Thyroid gland (tissue), 4 donors: ENCODE measurements at regions not wholly inside any gene's neighbourhood (a gene's known extent, or its start where the extent isn't known, plus 50 kb on each side); places are given as distances from the start of the nearest gene placed in this dataset.

Experiments
- CTCF ChIP-seq, 6 experiments: fragments of 200-600 bp in 3 of 6; fragments of 450-650 bp in 3 of 6; sonication (generic) in 3 of 6; IDR thresholded peaks; one replicate each; pipeline ENCODE4 v1.5.1; 2016 to 2019; ENCODE audit warnings: antibody characterized with exemption in 6 of 6, mild to moderate bottlenecking in 2 of 6, inconsistent platforms in 1 of 6, moderate library complexity in 1 of 6
- POLR2A ChIP-seq, 2 donors: fragments of 450-650 bp; IDR thresholded peaks; one replicate each; pipeline ENCODE4 v1.6.1; 2017; ENCODE audit warnings: antibody characterized with exemption in 2 of 2, mild to moderate bottlenecking in 2 of 2, moderate library complexity in 1 of 2

DNA sequence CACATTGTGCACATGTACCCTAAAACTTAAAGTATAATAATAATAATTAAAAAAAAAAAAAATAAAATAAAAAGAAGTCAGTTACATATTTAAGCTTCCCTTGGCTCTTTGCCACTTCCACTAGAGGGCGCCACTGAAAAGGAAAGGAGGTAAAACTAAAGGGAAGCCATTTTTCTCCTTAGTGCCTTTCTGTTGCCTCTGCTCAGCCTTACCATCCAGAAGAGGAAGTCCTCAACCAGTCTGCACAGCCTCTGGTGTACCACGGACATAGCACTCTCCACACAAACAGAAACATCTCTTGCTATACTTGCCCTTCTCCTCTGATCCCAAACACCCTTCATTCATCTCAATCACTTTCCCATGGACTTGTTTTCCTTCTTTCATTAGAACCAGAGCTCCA, 169.0 kb upstream of the EEA1 start:
- TF ChIP-seq CTCF (IDR thresholded peaks at IDR 0.05) (peak in 4 of 6 experiments; percentile 13 to 54 (median 35)), POLR2A (IDR thresholded peaks at IDR 0.05) (no peak)
